DND-41 (cell line): ENCODE measurements at regions not wholly inside any gene's neighbourhood (a gene's known extent, or its start where the extent isn't known, plus 50 kb on each side); places are given as distances from the start of the nearest gene placed in this dataset.

Experiments used
- EZH2 ChIP-seq: IDR thresholded peaks from 3 replicates; pipeline ENCODE4 v1.6.1; 2012; ENCODE audit warnings: borderline replicate concordance, low read depth, mild to moderate bottlenecking, moderate library complexity, low read length, inconsistent platforms; ENCODE audit not compliant: severe bottlenecking
- TF ChIP-seq, protein P1 (sequence below): IDR thresholded peaks from 2 replicates; pipeline ENCODE4 v1.5.1; 2012; ENCODE audit warnings: borderline replicate concordance, low read length, moderate library complexity, mild to moderate bottlenecking; ENCODE audit not compliant: poor library complexity, severe bottlenecking; ENCODE audit errors: extremely low read depth

DNA sequence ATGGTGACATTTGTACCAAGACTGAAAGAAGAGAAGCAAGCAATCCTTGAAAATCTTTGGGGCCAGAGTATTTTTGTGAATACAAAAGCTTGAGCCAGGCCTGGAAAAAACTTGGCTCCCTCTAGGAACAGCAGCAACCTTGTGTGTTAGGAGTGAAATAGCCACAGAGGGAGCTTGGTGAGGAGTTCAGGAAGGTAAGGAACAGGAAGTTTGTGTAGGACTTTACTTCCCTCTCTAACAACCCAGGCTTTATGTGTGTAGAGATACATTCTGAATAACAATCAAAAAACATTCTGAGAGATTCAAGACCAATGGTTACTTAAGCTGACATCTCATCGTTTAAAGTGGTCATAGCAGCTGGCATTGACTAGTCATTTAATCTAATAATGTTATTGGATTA is 668.5 kb downstream of the PCDH18 start:
- TF ChIP-seq, protein P1, sequence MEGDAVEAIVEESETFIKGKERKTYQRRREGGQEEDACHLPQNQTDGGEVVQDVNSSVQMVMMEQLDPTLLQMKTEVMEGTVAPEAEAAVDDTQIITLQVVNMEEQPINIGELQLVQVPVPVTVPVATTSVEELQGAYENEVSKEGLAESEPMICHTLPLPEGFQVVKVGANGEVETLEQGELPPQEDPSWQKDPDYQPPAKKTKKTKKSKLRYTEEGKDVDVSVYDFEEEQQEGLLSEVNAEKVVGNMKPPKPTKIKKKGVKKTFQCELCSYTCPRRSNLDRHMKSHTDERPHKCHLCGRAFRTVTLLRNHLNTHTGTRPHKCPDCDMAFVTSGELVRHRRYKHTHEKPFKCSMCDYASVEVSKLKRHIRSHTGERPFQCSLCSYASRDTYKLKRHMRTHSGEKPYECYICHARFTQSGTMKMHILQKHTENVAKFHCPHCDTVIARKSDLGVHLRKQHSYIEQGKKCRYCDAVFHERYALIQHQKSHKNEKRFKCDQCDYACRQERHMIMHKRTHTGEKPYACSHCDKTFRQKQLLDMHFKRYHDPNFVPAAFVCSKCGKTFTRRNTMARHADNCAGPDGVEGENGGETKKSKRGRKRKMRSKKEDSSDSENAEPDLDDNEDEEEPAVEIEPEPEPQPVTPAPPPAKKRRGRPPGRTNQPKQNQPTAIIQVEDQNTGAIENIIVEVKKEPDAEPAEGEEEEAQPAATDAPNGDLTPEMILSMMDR = no peak
- no peak for TF ChIP-seq EZH2
